GM21619 (cell line): ENCODE measurements at regions not wholly inside any gene's neighbourhood (a gene's known extent, or its start where the extent isn't known, plus 50 kb on each side); places are given as distances from the start of the nearest gene placed in this dataset.

ENCODE experiments used
- ATAC-seq: cut with Tn5 transposase; IDR thresholded peaks from one replicate; pipeline ENCODE4 v1.9.1; 2021; ENCODE audit not compliant: unreplicated experiment

GRCh38 chr10:111131168-111131799, 54.5 kb downstream of the ADRA2A start:
- no peak for ATAC-seq

GRCh38 chr10:111137007-111137406, 60.2 kb downstream of the ADRA2A start:
- no peak for ATAC-seq

GRCh38 chr10:111137587-111137986, 60.8 kb downstream of the ADRA2A start:
- ATAC-seq, result no peak

GRCh38 chr10:111138544-111138943, 61.7 kb downstream of the ADRA2A start:
- ATAC-seq, result no peak

- ATAC-seq, result no peak
Measured at GRCh38 chr10:111139567-111139966, 62.7 kb downstream of the ADRA2A start.

GRCh38 chr10:111142092-111142768, 65.4 kb downstream of the ADRA2A start:
- ATAC-seq, result no peak

- no peak for ATAC-seq
Measured at GRCh38 chr10:111146025-111146640, 69.3 kb downstream of the ADRA2A start.

GRCh38 chr10:111148025-111148424, 71.2 kb downstream of the ADRA2A start:
- no peak for ATAC-seq

GRCh38 chr10:111148440-111148839, 71.6 kb downstream of the ADRA2A start:
- no peak for ATAC-seq

- ATAC-seq, result no peak
Measured at GRCh38 chr10:111150691-111151090, 73.9 kb downstream of the ADRA2A start.

- no peak for ATAC-seq
Measured at GRCh38 chr10:111151595-111152307, 74.9 kb downstream of the ADRA2A start.

GRCh38 chr10:111156754-111157153, 79.9 kb downstream of the ADRA2A start:
- ATAC-seq, result no peak

- ATAC-seq, result no peak
Measured at GRCh38 chr10:111158595-111158994, 81.8 kb downstream of the ADRA2A start.

GRCh38 chr10:111161109-111161874, 84.5 kb downstream of the ADRA2A start:
- no peak for ATAC-seq

GRCh38 chr10:111171183-111171582, 94.4 kb downstream of the ADRA2A start:
- no peak for ATAC-seq

GRCh38 chr10:111175787-111176186, 99.0 kb downstream of the ADRA2A start:
- ATAC-seq, result no peak

GRCh38 chr10:111177379-111177778, 100.5 kb downstream of the ADRA2A start:
- ATAC-seq, result no peak

GRCh38 chr10:111179514-111179913, 102.7 kb downstream of the ADRA2A start:
- ATAC-seq, result no peak

- ATAC-seq, result no peak
Measured at GRCh38 chr10:111186358-111186757, 109.5 kb downstream of the ADRA2A start.

GRCh38 chr10:111187096-111187495, 110.3 kb downstream of the ADRA2A start:
- ATAC-seq, result no peak

- no peak for ATAC-seq
Measured at GRCh38 chr10:111199587-111199986, 122.8 kb downstream of the ADRA2A start.
